Neural progenitor cell (in vitro differentiated cells): ENCODE measurements at regions not wholly inside any gene's neighbourhood (a gene's known extent, or its start where the extent isn't known, plus 50 kb on each side); places are given as distances from the start of the nearest gene placed in this dataset.

Source experiments
- EZH2 ChIP-seq: fragments of 200-600 bp; sonication (generic); IDR thresholded peaks from 2 replicates; pipeline ENCODE4 v1.6.1; 2017; ENCODE audit warnings: antibody characterized with exemption, mild to moderate bottlenecking, moderate library complexity
- EZH2phosphoT487 ChIP-seq: fragments of 200-600 bp; sonication (generic); IDR thresholded peaks from 2 replicates; pipeline ENCODE4 v1.6.1; 2017; ENCODE audit warnings: antibody characterized with exemption
- TF ChIP-seq, protein P1 (sequence below): fragments of 200-600 bp; sonication (generic); IDR thresholded peaks from 2 replicates; pipeline ENCODE4 v1.5.1; 2017; ENCODE audit warnings: antibody characterized with exemption, mild to moderate bottlenecking

- TF ChIP-seq EZH2phosphoT487 = no peak
- TF ChIP-seq EZH2 = no peak
- TF ChIP-seq, protein P1, sequence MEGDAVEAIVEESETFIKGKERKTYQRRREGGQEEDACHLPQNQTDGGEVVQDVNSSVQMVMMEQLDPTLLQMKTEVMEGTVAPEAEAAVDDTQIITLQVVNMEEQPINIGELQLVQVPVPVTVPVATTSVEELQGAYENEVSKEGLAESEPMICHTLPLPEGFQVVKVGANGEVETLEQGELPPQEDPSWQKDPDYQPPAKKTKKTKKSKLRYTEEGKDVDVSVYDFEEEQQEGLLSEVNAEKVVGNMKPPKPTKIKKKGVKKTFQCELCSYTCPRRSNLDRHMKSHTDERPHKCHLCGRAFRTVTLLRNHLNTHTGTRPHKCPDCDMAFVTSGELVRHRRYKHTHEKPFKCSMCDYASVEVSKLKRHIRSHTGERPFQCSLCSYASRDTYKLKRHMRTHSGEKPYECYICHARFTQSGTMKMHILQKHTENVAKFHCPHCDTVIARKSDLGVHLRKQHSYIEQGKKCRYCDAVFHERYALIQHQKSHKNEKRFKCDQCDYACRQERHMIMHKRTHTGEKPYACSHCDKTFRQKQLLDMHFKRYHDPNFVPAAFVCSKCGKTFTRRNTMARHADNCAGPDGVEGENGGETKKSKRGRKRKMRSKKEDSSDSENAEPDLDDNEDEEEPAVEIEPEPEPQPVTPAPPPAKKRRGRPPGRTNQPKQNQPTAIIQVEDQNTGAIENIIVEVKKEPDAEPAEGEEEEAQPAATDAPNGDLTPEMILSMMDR = no peak
Measured at GRCh38 chr16:86850670-86851069, 272.3 kb downstream of the FOXL1 start.
